HG02588 (cell line): ENCODE measurements at regions not wholly inside any gene's neighbourhood (a gene's known extent, or its start where the extent isn't known, plus 50 kb on each side); places are given as distances from the start of the nearest gene placed in this dataset.
"Not testable (repeated sequence)": the region's sequence is repeated elsewhere in the genome, so short reads cannot be mapped to it uniquely, and the experiment has no call there.

Experiments used
- ATAC-seq: cut with Tn5 transposase; IDR thresholded peaks from one replicate; pipeline ENCODE4 v1.9.1; 2021; ENCODE audit warnings: mild to moderate bottlenecking, moderate library complexity; ENCODE audit not compliant: unreplicated experiment

DNA sequence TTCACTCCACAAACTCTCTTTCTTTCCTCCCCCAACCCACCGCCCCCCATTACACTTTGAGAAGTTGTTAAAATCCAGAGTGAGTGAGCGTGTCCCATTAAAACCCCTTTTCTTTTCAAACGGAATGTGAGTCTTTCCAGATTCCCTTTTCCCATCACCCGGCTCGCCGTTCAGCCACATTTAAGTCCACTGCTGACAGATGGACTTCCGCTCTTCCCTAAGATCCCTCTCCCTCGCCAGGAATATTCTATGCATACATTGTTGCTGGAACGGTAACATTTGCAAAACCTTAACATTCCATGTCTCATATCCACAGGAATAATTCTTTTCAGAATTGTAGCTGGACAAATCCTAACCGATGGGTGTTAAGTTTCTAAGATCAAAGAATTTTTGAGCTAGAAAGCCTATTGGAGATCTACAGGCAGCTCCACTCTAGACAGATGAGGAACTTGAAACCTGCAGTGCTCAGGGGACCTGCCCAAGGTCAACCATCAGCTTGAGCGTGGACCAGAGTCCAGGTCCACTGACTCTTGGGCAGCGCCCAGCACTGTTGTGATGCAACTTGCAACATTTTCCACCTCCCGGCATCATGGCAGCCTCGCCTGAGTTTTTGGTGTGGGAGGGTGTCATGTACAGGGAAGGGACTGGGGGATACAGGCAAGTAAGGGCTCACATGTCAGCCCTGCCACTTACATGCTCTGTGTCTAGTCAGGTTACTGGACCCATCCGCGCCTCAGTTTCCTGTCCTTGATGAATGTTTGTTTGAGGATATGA is 500.1 kb downstream of the CCDC171 start:
- ATAC-seq = no peak

DNA sequence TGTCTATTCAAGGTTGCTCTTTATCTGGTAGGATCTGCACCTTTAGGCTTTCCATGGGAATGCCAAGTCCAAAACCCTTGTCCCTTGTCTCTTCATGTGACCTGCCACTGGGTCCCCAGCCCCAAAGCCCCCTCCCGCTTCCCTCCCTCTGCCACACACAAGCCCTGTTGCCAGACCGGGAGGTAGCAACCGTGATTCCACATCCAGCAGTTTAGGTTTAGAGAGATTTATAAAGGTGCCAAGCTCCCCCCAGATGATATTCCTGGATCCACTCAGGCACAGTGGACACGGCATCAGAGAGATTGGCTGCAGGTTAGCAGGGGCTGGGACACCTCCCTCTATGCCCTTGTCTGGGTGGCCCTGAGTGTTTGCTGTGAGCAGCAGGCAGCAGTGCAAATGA is 504.7 kb downstream of the CCDC171 start:
- no peak for ATAC-seq

DNA sequence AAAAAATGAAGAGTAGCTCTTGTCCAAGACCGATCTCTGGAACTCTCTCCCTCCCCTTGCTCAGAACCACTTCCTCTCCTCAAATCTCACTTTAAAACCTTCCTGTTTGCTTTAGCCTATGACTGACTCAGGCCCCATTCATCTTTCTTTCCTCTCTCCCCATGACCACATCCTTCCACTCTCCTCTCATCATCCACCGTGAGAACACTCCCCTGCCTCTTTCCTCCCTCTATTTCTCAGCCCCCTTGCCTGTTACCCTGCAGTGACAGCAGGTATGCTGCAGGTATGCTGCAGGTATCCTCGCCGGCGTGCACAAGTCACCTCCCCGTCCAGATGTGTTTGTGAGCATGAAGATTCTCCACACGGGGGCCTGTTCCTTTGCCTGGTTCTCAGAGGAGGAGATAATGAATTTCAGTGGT is 505.3 kb downstream of the CCDC171 start:
- no peak for ATAC-seq

DNA sequence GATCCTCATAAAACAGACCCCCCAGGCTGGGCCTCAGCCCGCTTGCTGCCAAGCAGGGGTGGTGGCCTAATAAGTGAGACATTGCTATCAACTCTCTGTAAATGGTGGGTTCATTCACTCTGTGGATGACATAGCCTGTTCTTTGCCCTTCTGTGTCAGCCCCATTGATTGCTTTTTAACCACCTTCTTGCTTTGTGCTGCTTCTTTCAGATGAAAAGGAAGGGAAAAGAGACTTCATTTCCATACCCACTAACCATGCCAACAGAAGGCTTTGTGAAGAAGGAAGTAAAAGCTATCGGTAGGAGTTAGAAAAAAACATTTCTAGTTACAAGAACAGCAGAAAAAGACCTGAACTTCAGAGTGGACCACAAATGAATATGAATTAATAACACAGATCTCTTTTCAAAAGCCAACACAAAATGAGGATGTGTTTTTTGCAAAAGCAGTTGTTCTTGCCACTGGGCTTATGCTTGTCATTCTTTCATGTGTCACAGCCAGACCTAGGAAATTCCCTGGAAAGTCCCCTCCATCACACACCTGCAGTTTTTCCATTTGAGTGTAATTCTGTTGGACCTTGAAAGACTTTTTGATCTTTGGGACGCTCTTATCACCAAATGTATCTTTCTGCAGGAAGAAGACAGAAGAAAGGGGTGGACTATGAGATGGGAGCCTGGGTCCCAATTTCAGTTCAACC is 507.7 kb downstream of the CCDC171 start:
- peak; percentile 56 for ATAC-seq

DNA sequence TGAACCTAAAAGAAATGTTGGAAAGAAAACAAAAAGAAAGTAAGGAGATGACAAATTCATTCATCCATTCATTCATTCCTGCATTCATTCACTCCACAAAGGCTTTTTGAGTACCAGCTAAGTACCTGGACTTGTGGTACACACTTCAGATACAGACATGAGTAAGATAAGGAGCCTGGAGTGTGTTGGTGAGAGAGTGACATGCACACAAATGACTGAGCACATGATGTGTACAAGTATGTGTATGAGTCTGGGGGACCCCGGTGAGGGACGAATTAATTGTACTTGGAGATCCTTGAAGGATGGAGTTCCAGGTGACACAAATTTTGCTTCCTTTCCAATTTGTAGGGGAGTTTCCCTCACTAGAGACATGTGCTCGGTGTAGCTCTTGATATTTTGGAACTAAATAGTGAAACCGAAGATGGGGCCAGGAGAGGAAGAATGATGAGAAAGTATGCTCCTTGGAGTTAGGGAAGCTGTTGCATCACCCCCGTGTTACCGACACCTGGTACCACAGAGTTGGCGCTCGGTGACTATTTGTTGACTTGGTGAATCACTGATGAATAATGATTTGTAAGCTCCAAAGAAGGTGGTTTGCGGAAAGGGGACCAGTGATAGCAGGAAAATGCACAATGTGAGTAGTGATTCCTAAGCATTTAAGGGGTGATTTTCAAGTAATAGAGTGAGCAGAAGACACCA is 509.8 kb downstream of the CCDC171 start:
- no peak for ATAC-seq

DNA sequence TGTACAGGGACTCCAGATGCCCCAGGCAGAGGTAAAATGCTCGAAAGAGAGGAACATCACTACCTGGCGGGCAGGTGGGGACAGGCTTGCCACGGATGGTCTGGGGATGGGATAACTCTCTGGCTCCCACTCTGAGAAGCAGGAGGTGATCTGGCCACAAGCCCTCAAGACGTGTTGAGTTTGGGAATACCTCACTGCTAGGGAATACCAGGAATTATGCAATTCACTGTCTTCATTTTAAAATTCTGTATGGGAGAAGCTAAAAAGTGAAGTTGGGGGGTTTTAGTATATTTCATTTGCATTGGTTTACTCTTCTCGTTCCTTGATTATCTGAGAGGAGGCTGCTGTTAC is 510.4 kb downstream of the CCDC171 start:
- ATAC-seq = no peak

DNA sequence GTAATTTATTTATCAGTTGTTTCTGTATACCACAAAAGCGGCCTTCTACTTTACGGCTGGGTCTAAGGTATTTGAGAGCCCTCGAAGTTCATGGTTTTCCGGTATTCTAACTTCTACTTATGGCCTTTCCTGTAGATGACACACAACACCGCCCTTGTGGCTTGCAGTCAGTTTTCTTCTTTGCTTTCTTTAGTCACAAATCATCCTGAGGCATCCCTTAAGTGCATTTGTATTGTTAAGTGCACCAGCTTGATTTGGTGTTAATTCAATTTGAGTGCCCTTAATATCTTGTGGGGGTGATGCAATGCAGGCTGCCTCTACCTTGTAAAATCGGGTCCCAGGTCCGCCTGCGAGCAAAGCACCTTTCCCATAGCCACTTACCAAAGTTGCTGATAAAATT is 511.9 kb downstream of the CCDC171 start:
- ATAC-seq = no peak

DNA sequence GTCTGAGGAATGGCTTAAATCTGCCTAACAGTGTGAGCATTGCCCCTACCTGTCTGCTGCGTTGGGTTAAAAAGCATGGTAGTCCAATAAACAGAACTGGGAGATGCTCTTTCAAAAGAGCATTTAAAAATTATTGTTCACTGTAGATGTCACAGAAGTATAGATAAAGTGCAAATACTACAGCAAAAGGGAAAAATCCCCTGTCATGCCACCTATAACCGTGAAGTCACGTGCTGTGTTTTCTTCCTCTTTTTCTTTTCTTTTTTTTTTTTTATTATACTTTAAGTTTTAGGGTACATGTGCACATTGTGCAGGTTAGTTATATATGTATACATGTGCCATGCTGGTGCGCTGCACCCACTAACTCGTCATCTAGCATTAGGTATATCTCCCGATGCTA is 513.4 kb downstream of the CCDC171 start:
- ATAC-seq = not testable (repeated sequence)

DNA sequence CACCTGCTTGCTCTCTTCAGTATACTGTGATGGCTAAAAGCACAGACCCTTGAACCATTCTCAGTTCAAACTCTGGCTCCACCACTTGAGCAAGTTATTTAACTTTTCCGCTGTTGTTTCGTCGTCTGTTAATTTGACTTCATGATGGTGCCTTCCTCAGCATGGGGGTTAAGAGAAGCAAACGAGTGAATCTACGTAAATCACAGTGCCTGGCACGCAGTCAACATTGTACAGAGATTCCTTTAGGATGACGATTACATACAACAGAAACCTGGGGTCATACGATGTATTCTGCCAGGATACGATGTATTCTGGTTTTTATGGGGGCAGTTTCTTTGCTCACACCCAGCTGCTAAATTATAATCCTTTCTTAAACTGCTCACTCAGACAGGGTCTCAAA is 515.6 kb downstream of the CCDC171 start:
- no peak for ATAC-seq

DNA sequence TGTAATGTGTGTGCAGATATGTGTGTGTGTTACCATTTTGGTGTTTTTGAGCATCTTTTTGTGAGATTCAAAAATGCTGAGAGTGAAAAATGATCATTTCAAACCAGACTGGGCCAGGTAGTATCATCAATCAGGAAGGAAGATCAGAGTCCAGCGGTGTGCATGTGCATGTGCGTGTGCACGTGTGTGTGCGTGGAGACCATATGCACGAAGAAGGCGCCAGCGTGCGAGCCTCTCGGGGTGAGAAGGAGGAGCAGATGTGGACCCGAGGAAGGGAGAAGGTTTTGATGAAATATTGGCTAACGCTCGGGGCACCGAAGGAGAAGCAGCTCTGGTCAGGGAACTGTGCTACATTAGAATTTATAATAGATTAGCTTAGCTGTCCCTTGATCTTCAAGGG is 516.4 kb downstream of the CCDC171 start:
- ATAC-seq = no peak

DNA sequence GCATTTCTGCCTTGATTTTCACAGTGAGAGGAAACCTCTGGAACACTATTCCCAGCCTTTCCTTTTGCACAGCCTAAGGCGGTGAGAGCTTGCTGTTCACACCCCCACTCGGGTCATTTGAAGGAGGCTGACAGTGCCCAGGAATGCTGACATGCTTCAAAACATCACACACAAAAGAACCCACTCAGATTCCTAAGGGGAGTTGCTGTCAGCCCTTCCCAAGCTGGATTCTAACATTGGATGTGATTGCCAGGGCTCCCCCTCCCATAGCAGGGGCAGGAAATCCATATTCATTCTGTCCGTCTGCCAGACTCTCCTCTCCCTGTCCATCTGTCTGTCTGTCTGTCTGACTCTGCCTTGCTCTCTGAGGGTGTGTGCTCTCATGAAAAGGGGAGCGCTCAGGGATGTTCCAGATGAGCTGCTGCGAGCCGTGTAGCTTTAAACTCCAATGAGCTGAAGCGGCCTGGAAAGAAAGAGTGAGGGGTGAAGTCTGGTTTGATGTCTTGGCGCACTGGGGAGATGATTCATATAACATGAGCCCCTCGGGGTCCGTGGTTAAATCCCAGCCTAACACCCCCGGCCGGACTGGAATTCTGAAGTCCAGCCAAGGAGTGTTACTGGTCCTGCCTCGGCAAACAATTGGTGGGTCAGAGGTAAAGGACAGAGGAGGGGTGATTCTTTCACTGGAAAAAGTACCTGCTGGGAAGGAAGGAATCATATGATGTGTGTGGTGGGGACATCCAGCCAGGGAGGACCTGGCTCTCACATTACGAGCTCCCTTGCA is 517.0 kb downstream of the CCDC171 start:
- no peak for ATAC-seq

DNA sequence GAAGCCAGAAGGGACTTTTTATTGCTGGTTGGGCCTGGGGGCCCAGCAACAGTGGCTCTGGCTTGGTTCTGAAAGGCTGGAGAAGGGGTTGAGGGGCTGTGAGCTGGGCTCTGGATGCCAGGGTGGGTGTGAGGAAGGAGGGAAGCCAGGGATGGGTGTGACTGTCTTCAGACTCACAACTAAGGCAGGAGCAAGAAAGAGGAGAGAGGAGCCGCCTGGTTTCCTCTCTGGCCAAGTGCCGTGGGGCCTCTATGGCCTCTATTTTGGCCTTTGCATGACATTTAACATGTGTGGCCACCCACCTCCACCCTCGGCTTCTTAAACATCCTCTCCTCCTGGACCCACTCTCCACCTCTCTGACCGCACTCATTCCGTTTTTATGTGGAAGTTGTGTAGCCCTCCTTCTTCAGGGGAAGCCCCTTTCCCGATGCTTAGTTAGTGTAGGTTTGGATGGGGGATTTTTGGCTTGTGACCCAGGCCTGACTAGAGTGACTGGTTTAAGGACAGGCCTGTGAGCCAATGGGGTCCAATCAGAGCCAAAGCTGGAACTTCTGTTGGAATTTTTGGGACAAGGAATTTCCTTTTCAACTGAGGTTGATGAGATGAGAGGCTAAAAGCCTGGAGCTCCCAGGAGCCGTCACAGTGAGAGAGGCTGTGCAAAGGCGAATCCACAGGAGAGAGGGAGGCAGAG is 517.8 kb downstream of the CCDC171 start:
- ATAC-seq = no peak

DNA sequence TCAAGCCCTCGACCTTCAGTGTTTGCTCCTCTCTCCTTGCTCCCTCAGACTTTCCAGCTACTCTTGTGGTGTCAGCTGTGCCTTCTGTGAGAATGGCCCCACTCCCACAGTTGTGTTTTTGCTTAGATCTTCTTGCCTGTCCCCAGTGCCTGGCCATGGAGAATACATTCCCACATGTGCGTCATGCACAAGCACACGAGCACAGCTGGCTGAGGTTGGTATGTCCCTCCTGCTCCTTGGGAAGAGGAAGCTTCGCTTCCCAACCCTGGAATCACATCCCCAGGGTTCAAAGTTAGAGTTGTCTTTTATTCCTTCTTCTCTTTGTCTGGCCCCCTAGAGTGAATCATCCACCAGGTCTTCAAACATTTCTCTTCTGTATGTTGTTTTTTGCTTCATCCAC is 518.6 kb downstream of the CCDC171 start:
- ATAC-seq = no peak

DNA sequence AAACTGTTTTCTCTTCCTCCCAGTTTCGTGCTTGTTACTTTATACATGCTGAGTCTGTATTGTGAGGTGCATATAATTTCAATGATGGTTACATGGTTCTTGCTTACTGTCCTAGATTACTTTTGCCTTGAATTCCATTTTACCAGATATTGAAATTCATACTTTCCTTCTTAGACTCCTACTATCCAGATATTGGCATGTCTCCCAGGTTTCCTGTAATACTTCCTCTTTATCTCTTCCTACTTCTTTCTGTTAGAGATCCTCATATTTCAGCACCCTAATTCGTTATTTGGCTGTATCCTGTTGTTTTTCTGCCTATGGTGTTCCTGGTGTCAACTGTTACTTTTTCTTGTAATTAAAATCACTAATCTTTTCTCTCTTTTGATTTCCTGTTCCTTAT is 522.1 kb downstream of the CCDC171 start:
- no peak for ATAC-seq

DNA sequence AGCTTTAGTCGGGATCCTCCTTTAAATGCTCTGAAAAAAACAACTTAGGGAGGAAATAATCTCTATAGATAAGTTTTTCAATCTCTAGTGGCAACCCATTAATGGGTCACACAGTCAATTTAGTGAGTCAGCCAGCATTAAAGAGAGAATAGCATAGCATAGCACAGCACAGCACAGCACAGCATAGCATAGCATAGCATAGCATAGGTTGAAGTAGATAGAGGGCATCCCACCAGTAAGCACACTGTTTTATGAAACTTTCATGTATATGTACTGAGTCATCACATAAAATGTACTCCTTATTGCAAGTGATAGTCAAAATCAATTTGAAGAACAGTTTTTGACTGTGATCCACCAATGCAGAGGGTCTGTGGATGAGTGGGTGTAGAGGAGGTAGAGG is 522.9 kb downstream of the CCDC171 start:
- ATAC-seq = no peak

DNA sequence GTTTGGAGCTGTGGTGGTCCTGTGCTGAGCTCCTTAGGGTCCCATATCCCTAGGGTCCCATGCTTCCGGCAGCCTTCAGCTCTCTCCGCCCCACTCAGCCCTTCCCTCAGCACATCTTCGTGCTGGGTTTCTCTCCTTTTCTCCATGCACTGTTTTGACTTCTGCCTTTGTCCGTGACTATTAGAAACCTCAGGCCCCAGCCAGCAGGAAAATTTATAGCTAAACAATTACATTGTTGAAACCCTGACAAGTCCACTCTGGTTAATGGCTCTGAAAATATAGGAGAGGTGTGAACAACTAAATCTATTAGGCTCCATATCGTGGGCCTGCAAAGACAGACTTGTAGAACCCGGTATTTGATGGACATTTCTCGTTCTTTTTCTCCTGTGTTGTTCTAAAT is 523.7 kb downstream of the CCDC171 start:
- ATAC-seq = no peak

DNA sequence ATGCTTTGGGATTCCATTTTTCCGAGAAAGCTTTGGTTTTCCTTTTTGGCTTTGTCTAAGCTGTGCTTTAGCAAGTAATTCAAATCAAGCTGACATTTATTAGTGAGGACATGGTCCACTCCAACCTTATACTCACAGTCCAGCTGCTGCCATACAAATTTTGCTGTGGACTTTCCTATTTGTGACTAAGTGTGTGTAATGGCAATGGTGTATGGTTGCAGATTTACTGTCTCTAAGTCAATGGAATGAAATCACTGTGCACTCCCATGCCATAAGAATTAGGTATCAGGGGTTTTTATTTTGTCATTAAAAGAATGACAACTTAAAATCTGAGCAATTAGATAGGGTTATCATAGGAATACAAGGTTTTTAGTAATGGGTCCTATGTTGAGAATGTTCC is 530.0 kb downstream of the CCDC171 start:
- ATAC-seq = no peak

DNA sequence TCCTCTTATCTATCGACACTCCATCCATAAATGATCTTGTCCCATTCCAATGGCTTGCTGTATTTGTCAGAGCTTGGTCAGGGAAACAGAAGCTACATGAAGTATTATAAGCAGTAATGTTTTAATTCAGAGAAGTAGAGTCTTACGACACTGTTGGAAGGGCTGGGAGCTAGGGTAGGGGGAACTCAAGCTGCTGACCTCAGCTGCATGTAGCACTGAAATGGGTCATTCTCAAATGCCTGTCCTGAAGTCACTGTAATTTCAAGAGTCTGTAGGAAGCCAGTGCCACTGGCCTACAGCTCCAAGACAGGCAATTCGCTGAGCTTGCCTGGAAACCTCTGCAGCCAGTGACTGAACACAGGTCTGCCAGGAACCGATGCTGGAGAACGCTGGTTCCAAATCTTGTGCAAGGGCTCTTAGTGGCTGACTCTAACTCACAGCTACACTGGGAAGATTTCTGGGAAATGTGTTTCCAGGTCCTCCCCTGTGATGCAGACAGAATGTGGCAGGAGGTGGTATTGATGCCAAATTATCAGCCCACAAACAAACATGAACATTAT is 532.4 kb downstream of the CCDC171 start:
- ATAC-seq = no peak

DNA sequence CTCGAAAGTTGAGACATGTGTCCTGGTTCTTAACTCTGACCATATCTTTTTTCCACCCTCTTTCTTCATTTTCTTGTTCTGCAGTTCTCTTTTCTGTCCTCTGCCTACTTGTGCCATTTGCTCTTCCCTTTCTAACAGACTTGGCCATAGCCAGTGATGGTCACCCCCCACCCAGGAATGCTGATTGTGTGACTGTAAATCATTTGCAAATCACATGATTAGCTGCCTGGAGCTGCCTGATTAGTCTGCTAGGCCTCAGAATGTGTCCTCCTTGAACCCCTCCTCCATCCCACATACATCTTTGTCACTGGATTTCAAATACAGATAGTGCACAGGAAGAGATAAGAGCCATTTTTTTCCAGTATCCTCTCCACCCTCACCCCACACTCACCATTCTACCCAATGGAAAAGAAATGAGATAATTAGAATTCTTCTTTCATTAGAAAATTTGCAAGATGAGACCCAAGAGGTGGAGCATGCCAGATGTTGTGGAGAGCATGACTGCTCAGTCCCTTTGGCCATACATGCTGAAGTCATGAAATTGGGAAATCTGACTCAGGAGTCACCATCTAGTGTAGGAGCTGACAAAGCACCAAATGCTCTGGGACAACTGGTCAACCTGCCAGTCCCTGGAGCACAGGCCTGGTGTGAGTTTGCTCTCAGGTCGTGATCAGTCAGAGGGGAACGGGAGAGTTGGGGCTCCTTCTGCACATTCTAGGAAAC is 538.2 kb downstream of the CCDC171 start:
- ATAC-seq = no peak
